HepG2 (cell line): ENCODE measurements at regions not wholly inside any gene's neighbourhood (a gene's known extent, or its start where the extent isn't known, plus 50 kb on each side); places are given as distances from the start of the nearest gene placed in this dataset.

ENCODE experiments used
- DBP ChIP-seq: sonication (generic); formaldehyde crosslinking; IDR thresholded peaks from 2 replicates; pipeline ENCODE4 v1.4.0; 2020; ENCODE audit warnings: missing genetic modification reagents; ENCODE audit errors: not compliant biosample characterization
- EP300 ChIP-seq, 3 experiments: sonication (generic) in 1 of 3; formaldehyde crosslinking in 1 of 3; IDR thresholded peaks; 2 replicates each; pipeline versions ENCODE4 v1.5.1 to v1.6.1; 2011 to 2020; ENCODE audit warnings: low read depth in 2 of 3, low read length in 2 of 3, borderline replicate concordance in 1 of 3, improper control_type of control experiment in 1 of 3, mild to moderate bottlenecking in 1 of 3, missing genetic modification reagents in 1 of 3, moderate library complexity in 1 of 3
- FIP1L1 ChIP-seq: fragments of 200-400 bp; formaldehyde crosslinking; IDR thresholded peaks from 2 replicates; pipeline ENCODE4 v1.6.1; 2018; ENCODE audit warnings: low read depth, mild to moderate bottlenecking, low read length, moderate library complexity, borderline replicate concordance; ENCODE audit not compliant: insufficient read depth
- GZF1 ChIP-seq: sonication (generic); formaldehyde crosslinking; IDR thresholded peaks from 2 replicates; pipeline ENCODE4 v1.5.1; 2020; ENCODE audit warnings: mild to moderate bottlenecking, missing genetic modification reagents
- HNRNPUL1 ChIP-seq: fragments of 200-400 bp; formaldehyde crosslinking; IDR thresholded peaks from 2 replicates; pipeline ENCODE4 v1.6.1; 2017; ENCODE audit warnings: low read depth, mild to moderate bottlenecking, low read length, moderate library complexity
- MED8 ChIP-seq: sonication (generic); formaldehyde crosslinking; IDR thresholded peaks from 2 replicates; pipeline ENCODE4 v1.8.1; 2023; ENCODE audit warnings: mild to moderate bottlenecking, missing genetic modification reagents; ENCODE audit not compliant: insufficient replicate concordance
- RAD51 ChIP-seq: fragments of 450-650 bp; IDR thresholded peaks from 2 replicates; pipeline ENCODE4 v1.6.1; 2016; ENCODE audit warnings: borderline replicate concordance
- REL ChIP-seq: sonication (generic); formaldehyde crosslinking; conservative IDR thresholded peaks from 2 replicates; pipeline ENCODE4 v1.8.0; 2022; ENCODE audit warnings: mild to moderate bottlenecking, missing genetic modification reagents, moderate library complexity
- RFX1 ChIP-seq: fragments of 450-650 bp; IDR thresholded peaks from 2 replicates; pipeline ENCODE4 v1.6.1; 2017
- SIX4 ChIP-seq: sonication (generic); formaldehyde crosslinking; IDR thresholded peaks from 2 replicates; pipeline ENCODE4 v1.4.0; 2020; ENCODE audit warnings: missing genetic modification reagents
- SOX5 ChIP-seq: IDR thresholded peaks from 2 replicates; pipeline ENCODE4 v1.6.1; 2016; ENCODE audit warnings: borderline replicate concordance
- SOX6 ChIP-seq, 2 experiments: fragments of 450-650 bp in 1 of 2; sonication (generic) in 1 of 2; formaldehyde crosslinking in 1 of 2; IDR thresholded peaks; 2 replicates each; pipeline versions ENCODE4 v1.4.0 to v1.6.1; 2017 to 2020; ENCODE audit warnings: antibody characterized with exemption in 1 of 2, mild to moderate bottlenecking in 1 of 2, missing genetic modification reagents in 1 of 2
- SYNCRIP ChIP-seq: fragments of 200-400 bp; formaldehyde crosslinking; IDR thresholded peaks from 2 replicates; pipeline ENCODE4 v1.6.1; 2018; ENCODE audit warnings: mild to moderate bottlenecking, low read depth, low read length; ENCODE audit not compliant: insufficient read depth
- ZBTB37 ChIP-seq: sonication (generic); formaldehyde crosslinking; IDR thresholded peaks from 2 replicates; pipeline ENCODE4 v1.4.0; 2020; ENCODE audit warnings: mild to moderate bottlenecking, missing genetic modification reagents
- ZFAT ChIP-seq: sonication (generic); formaldehyde crosslinking; conservative IDR thresholded peaks from 2 replicates; pipeline ENCODE4 v1.8.1; 2023; ENCODE audit warnings: missing genetic modification reagents, inconsistent platforms
- ZGPAT ChIP-seq: IDR thresholded peaks from 2 replicates; pipeline ENCODE4 v1.6.1; 2016; ENCODE audit warnings: mild to moderate bottlenecking
- ZNF136 ChIP-seq: sonication (generic); formaldehyde crosslinking; IDR thresholded peaks from 2 replicates; pipeline ENCODE4 v1.8.1; 2022; ENCODE audit warnings: low read depth, mild to moderate bottlenecking, moderate library complexity, missing genetic modification reagents
- ZNF18 ChIP-seq: sonication (generic); formaldehyde crosslinking; IDR thresholded peaks from 2 replicates; pipeline ENCODE4 v1.8.0; 2022; ENCODE audit warnings: mild to moderate bottlenecking, missing genetic modification reagents; ENCODE audit not compliant: insufficient replicate concordance
- ZNF235 ChIP-seq: sonication (generic); formaldehyde crosslinking; IDR thresholded peaks from 2 replicates; pipeline ENCODE4 v1.8.1; 2023; ENCODE audit warnings: mild to moderate bottlenecking, missing genetic modification reagents, borderline replicate concordance
- ZNF441 ChIP-seq: sonication (generic); formaldehyde crosslinking; IDR thresholded peaks from 2 replicates; pipeline ENCODE4 v1.7.0; 2021; ENCODE audit warnings: missing genetic modification reagents, borderline replicate concordance
- ZNF547 ChIP-seq: sonication (generic); formaldehyde crosslinking; IDR thresholded peaks from 2 replicates; pipeline ENCODE4 v1.5.1; 2020; ENCODE audit warnings: mild to moderate bottlenecking, missing genetic modification reagents
- ZNF770 ChIP-seq: sonication (generic); formaldehyde crosslinking; IDR thresholded peaks from 2 replicates; pipeline ENCODE4 v1.5.0; 2020; ENCODE audit warnings: mild to moderate bottlenecking, missing genetic modification reagents
- ZNF777 ChIP-seq: sonication (generic); formaldehyde crosslinking; IDR thresholded peaks from 2 replicates; pipeline ENCODE4 v1.4.0; 2020; ENCODE audit warnings: missing genetic modification reagents

GRCh38 chr2:70385204-70385603 lies 83.3 kb upstream of the FAM136A start (continued):
- TF ChIP-seq ZNF18: no peak
- TF ChIP-seq GZF1 (CRISPR knock-in tag): no peak
- peak; percentile 65; the same call in 1 of the 2 replicates for TF ChIP-seq SOX5 (CRISPR knock-in tag)
- TF ChIP-seq HNRNPUL1: no peak
- no peak for TF ChIP-seq ZGPAT (CRISPR knock-in tag)
- 0 out of 2 replicates have a peak, but pooled peaks have one; percentile 23 for TF ChIP-seq ZNF770 (CRISPR knock-in tag)
- no peak for TF ChIP-seq SOX6 (IDR thresholded peaks at IDR 0.05)
- TF ChIP-seq SOX6 (CRISPR knock-in tag; IDR thresholded peaks at IDR 0.05): peak; percentile 75
- no peak for TF ChIP-seq ZNF235 (CRISPR knock-in tag)
- TF ChIP-seq RAD51: no peak
- TF ChIP-seq ZBTB37: no peak
- TF ChIP-seq RFX1: no peak
- TF ChIP-seq EP300 (IDR thresholded peaks at IDR 0.05; ENCODE audit: low read depth in 2 of 2, low read length in 2 of 2): no peak
- no peak for TF ChIP-seq EP300 (CRISPR knock-in tag; IDR thresholded peaks at IDR 0.05; ENCODE audit: borderline replicate concordance)
- no peak for TF ChIP-seq SYNCRIP
- no peak for TF ChIP-seq DBP (CRISPR knock-in tag)
- no peak for TF ChIP-seq REL (CRISPR knock-in tag)
- no peak for TF ChIP-seq ZFAT (CRISPR knock-in tag)
- TF ChIP-seq ZNF547 (CRISPR knock-in tag): no peak
- no peak for TF ChIP-seq SIX4 (CRISPR knock-in tag)
- no peak for TF ChIP-seq MED8 (CRISPR knock-in tag)
- TF ChIP-seq ZNF777 (CRISPR knock-in tag): no peak
- no peak for TF ChIP-seq ZNF136
- no peak for TF ChIP-seq ZNF441 (CRISPR knock-in tag)
- no peak for TF ChIP-seq FIP1L1
